DOHH2 (cell line): ENCODE measurements at regions not wholly inside any gene's neighbourhood (a gene's known extent, or its start where the extent isn't known, plus 50 kb on each side); places are given as distances from the start of the nearest gene placed in this dataset.

Experiments
- H3F3A ChIP-seq: fragments of 200-600 bp; sonication (generic), shearing (Covaris generic); 2 replicates; pipeline ENCODE4 v1.6.0; 2016; ENCODE audit warnings: antibody characterized with exemption, mild to moderate bottlenecking; ENCODE audit not compliant: control insufficient read depth, insufficient read depth
- H3K27ac ChIP-seq: fragments of 200-600 bp; sonication (generic); 2 replicates; pipeline ENCODE4 v1.5.1; 2014; ENCODE audit warnings: low read depth, mild to moderate bottlenecking, low read length, moderate library complexity
- H3K27me3 ChIP-seq: fragments of 200-600 bp; sonication (generic); 2 replicates; pipeline ENCODE4 v1.6.1; 2014; ENCODE audit warnings: mild to moderate bottlenecking, low read length, mixed read lengths; ENCODE audit not compliant: control insufficient read depth
- H3K36me3 ChIP-seq: fragments of 200-600 bp; sonication (generic); 2 replicates; pipeline ENCODE4 v1.6.1; 2014; ENCODE audit warnings: mild to moderate bottlenecking, low read length, moderate library complexity, mixed read lengths; ENCODE audit not compliant: control insufficient read depth
- H3K4me1 ChIP-seq: fragments of 200-600 bp; sonication (generic); 2 replicates; pipeline ENCODE4 v1.6.1; 2014; ENCODE audit warnings: mild to moderate bottlenecking, low read length, mixed read lengths; ENCODE audit not compliant: control insufficient read depth
- H3K4me2 ChIP-seq: fragments of 200-600 bp; sonication (generic); 2 replicates; pipeline ENCODE4 v1.6.0; 2014; ENCODE audit warnings: mild to moderate bottlenecking, low read length, moderate library complexity
- H3K4me3 ChIP-seq: fragments of 200-600 bp; sonication (generic); 2 replicates; pipeline ENCODE4 v1.5.1; 2014; ENCODE audit warnings: mild to moderate bottlenecking, low read length, mixed read lengths
- H3K79me2 ChIP-seq: fragments of 200-600 bp; sonication (generic); 2 replicates; pipeline ENCODE4 v1.6.1; 2014; ENCODE audit warnings: mild to moderate bottlenecking, low read length, mixed read lengths; ENCODE audit not compliant: control insufficient read depth
- H3K9me2 ChIP-seq: fragments of 200-600 bp; sonication (generic); replicated peaks from 2 replicates; pipeline ENCODE4 v1.6.1; 2014; ENCODE audit warnings: mild to moderate bottlenecking, low read length, mixed read lengths; ENCODE audit not compliant: control insufficient read depth
- H3K9me3 ChIP-seq: fragments of 200-600 bp; sonication (generic); 2 replicates; pipeline ENCODE4 v1.6.1; 2014; ENCODE audit warnings: antibody characterized with exemption, low read length, mixed read lengths; ENCODE audit not compliant: control insufficient read depth, insufficient read depth
- H4K20me1 ChIP-seq: fragments of 200-600 bp; sonication (generic); 2 replicates; pipeline ENCODE4 v1.6.0; 2014; ENCODE audit warnings: low read depth, mild to moderate bottlenecking, antibody characterized with exemption, low read length, moderate library complexity; ENCODE audit not compliant: control insufficient read depth, insufficient read depth
- CTCF ChIP-seq: fragments of 200-600 bp; sonication (generic); IDR thresholded peaks from one replicate; pipeline ENCODE4 v1.5.1; 2014; ENCODE audit warnings: antibody characterized with exemption, mild to moderate bottlenecking, low read depth, low read length; ENCODE audit not compliant: poor library complexity, severe bottlenecking
- EZH2phosphoT487 ChIP-seq: fragments of 200-600 bp; sonication (generic); IDR thresholded peaks from 2 replicates; pipeline ENCODE4 v1.6.1; 2017; ENCODE audit warnings: borderline replicate concordance, mild to moderate bottlenecking, antibody characterized with exemption, low read length, moderate library complexity, mixed read lengths

- H4K20me1 ChIP-seq: no peaks in the 10 kb centered on the region
- no peaks in the 10 kb centered on the region for H3K9me3 ChIP-seq
- H3K36me3 ChIP-seq: no peaks in the 10 kb centered on the region
- no peaks in the 10 kb centered on the region for H3K27me3 ChIP-seq
- no peaks in the 10 kb centered on the region for H3K79me2 ChIP-seq
- no peak overlapping the region for H3K4me2 ChIP-seq
- TF ChIP-seq EZH2phosphoT487 (no peak), CTCF (no peak)
- H3K4me1 ChIP-seq: no peaks in the 10 kb centered on the region
- no peak overlapping the region for H3K4me3 ChIP-seq
- H3K9me2 ChIP-seq: no peaks in the 10 kb centered on the region
- H3K27ac ChIP-seq: no peak overlapping the region
- H3F3A ChIP-seq: no peaks in the 10 kb centered on the region
These were observed 174.6 kb upstream of the IL12B start for GRCh38 chr5:159504857-159505304.

- Histone ChIP-seq H4K20me1 (no peaks in the 10 kb centered on the region), H3K4me2 (no peak overlapping the region), H3K4me3 (no peak overlapping the region), H3K4me1 (no peaks in the 10 kb centered on the region), H3K27ac (no peak overlapping the region), H3K9me3 (no peaks in the 10 kb centered on the region), H3K9me2 (no peaks in the 10 kb centered on the region), H3K36me3 (no peaks in the 10 kb centered on the region), H3K27me3 (no peaks in the 10 kb centered on the region), H3K79me2 (no peaks in the 10 kb centered on the region), H3F3A (no peaks in the 10 kb centered on the region)
- no peak for TF ChIP-seq CTCF
- TF ChIP-seq EZH2phosphoT487: no peak
These were observed 176.8 kb upstream of the IL12B start for GRCh38 chr5:159507055-159507454.

GRCh38 chr5:159507661-159508060 is 177.4 kb upstream of the IL12B start:
- H3F3A ChIP-seq: no peaks in the 10 kb centered on the region
- H3K27ac ChIP-seq: no peak overlapping the region
- no peak overlapping the region for H3K4me3 ChIP-seq
- no peaks in the 10 kb centered on the region for H3K79me2 ChIP-seq
- H3K4me1 ChIP-seq: no peaks in the 10 kb centered on the region
- no peaks in the 10 kb centered on the region for H3K36me3 ChIP-seq
- H3K9me3 ChIP-seq: no peaks in the 10 kb centered on the region
- no peaks in the 10 kb centered on the region for H4K20me1 ChIP-seq
- no peak for TF ChIP-seq EZH2phosphoT487
- TF ChIP-seq CTCF: no peak
- no peak overlapping the region for H3K4me2 ChIP-seq
- no peaks in the 10 kb centered on the region for H3K9me2 ChIP-seq
- no peaks in the 10 kb centered on the region for H3K27me3 ChIP-seq

DNA sequence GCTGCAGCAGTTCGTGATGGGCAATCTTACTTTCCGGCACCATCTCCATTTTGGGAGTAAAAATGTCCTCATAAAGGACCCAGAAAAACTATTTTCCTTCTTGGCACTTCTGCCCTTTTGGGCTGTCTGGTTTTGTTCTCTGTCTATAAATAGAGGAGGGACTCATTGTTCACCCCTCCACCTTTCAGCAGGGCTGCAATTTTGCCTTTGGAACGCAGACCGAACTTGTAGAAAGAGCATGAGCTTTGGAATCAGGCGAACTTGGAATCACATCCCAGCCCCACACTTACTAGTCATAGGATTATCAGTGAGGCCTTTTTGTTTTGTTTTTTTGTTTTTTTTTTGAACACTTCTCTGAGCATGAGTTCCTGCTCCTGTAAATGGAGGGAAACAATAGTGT is 178.1 kb upstream of the IL12B start:
- H3K36me3 ChIP-seq: no peaks in the 10 kb centered on the region
- no peaks in the 10 kb centered on the region for H3K4me1 ChIP-seq
- no peaks in the 10 kb centered on the region for H3K9me2 ChIP-seq
- TF ChIP-seq CTCF (no peak), EZH2phosphoT487 (no peak)
- H3K27ac ChIP-seq: no peak overlapping the region
- H3K4me2 ChIP-seq: no peak overlapping the region
- H3K27me3 ChIP-seq: no peaks in the 10 kb centered on the region
- H3K79me2 ChIP-seq: no peaks in the 10 kb centered on the region
- H3K4me3 ChIP-seq: no peak overlapping the region
- no peaks in the 10 kb centered on the region for H4K20me1 ChIP-seq
- no peaks in the 10 kb centered on the region for H3F3A ChIP-seq
- H3K9me3 ChIP-seq: no peaks in the 10 kb centered on the region
